ENCODE measurements at regions not wholly inside any gene's neighbourhood (a gene's known extent, or its start where the extent isn't known, plus 50 kb on each side); places are given as distances from the start of the nearest gene placed in this dataset.

GRCh38 chr6:232982-233640 is 59.2 kb upstream of the DUSP22 start:
- Histone ChIP-seq H3K27ac (ENCODE audit: low read length) (no peak overlapping the region), H3K9me3 (no peaks in the 10 kb centered on the region), H3K4me3 (ENCODE audit: control insufficient read depth in 1 of 2, extremely low read depth in 1 of 2, low read length in 1 of 2) (no peak overlapping the region), H3K27me3 (replicated peaks in 1 of 2; ENCODE audit: control insufficient read depth in 2 of 2, extremely low read depth in 1 of 2, insufficient read depth in 2 of 2, low read length in 1 of 2) (peaks cover 0 to 5% of the 10 kb centered on the region in 2 experiments), H3K4me1 (ENCODE audit: control insufficient read depth in 1 of 2, extremely low read depth in 1 of 2, insufficient read depth in 2 of 2, low read length in 2 of 2) (peaks cover 15 to 30% of the 10 kb centered on the region in 2 experiments), H3K36me3 (ENCODE audit: control insufficient read depth in 2 of 2, extremely low read depth in 1 of 2, insufficient read depth in 1 of 2, low read length in 1 of 2) (no peaks in the 10 kb centered on the region)
- POLR2A ChIA-PET = interaction anchor here in 1 of 2 donors (0.6 kb wide), 1 partner anchor 77 kb away, joined by 7 read pairs; no protein-coding TSS in a partner anchor
- no peaks in the 10 kb centered on the region for H3K9me3 Mint-ChIP-seq
- WGBS (ENCODE audit: insufficient coverage) = 93% methylated on average over 10 of the region's 12 CpGs
- ATAC-seq (replicated peaks in 1 of 4) = no peak
- H3K4me3 Mint-ChIP-seq = no peak overlapping the region
- peak overlapping the region in 1 of 2 donors; percentile 16 for H3K27ac Mint-ChIP-seq
- no peak for DNase-seq
- H3K36me3 Mint-ChIP-seq = no peaks in the 10 kb centered on the region
- CTCF ChIA-PET = no interaction called here
- peaks cover 26 to 35% (median 27%) of the 10 kb centered on the region in 3 donors for H3K4me1 Mint-ChIP-seq
- peaks cover 0 to 2% of the 10 kb centered on the region in 2 donors for H3K27me3 Mint-ChIP-seq

- Histone ChIP-seq H3K27ac (ENCODE audit: low read length) (peak overlapping the region; percentile 71), H3K9me3 (no peaks in the 10 kb centered on the region), H3K4me1 (ENCODE audit: control insufficient read depth in 1 of 2, extremely low read depth in 1 of 2, insufficient read depth in 2 of 2, low read length in 2 of 2) (peaks cover 15 to 25% of the 10 kb centered on the region in 2 experiments), H3K27me3 (replicated peaks in 1 of 2; ENCODE audit: control insufficient read depth in 2 of 2, extremely low read depth in 1 of 2, insufficient read depth in 2 of 2, low read length in 1 of 2) (no peaks in the 10 kb centered on the region), H3K36me3 (ENCODE audit: control insufficient read depth in 2 of 2, extremely low read depth in 1 of 2, insufficient read depth in 1 of 2, low read length in 1 of 2) (no peaks in the 10 kb centered on the region), H3K4me3 (ENCODE audit: control insufficient read depth in 1 of 2, extremely low read depth in 1 of 2, low read length in 1 of 2) (no peak overlapping the region)
- ChIA-PET POLR2A (no interaction called here), CTCF (no interaction called here)
- Mint-ChIP-seq H3K4me3 (peak overlapping the region in 1 of 3 donors; percentile 81), H3K4me1 (peaks cover 26 to 31% (median 27%) of the 10 kb centered on the region in 3 donors), H3K9me3 (no peaks in the 10 kb centered on the region), H3K27me3 (no peaks in the 10 kb centered on the region), H3K36me3 (no peaks in the 10 kb centered on the region), H3K27ac (peak overlapping the region; percentile 84 to 87)
- ATAC-seq (replicated peaks in 1 of 4) (no peak), DNase-seq (no peak)
- no CpG with 5 or more reads among the region's 3 CpGs for WGBS (ENCODE audit: insufficient coverage)
These were observed 57.4 kb upstream of the DUSP22 start for GRCh38 chr6:234706-235372.

GRCh38 chr6:235763-236360 is 56.4 kb upstream of the DUSP22 start:
- no CpG with 5 or more reads among the region's 2 CpGs for WGBS (ENCODE audit: insufficient coverage)

GRCh38 chr6:236519-236918 is 55.8 kb upstream of the DUSP22 start:
- Mint-ChIP-seq H3K9me3 (no peaks in the 10 kb centered on the region), H3K27ac (peak overlapping the region; percentile 84 to 87), H3K4me3 (peak overlapping the region; percentile 28 to 81 (median 31)), H3K4me1 (peaks cover 26 to 31% (median 27%) of the 10 kb centered on the region in 3 donors), H3K36me3 (no peaks in the 10 kb centered on the region), H3K27me3 (no peaks in the 10 kb centered on the region)
- Histone ChIP-seq H3K9me3 (no peaks in the 10 kb centered on the region), H3K27me3 (replicated peaks in 1 of 2; ENCODE audit: control insufficient read depth in 2 of 2, extremely low read depth in 1 of 2, insufficient read depth in 2 of 2, low read length in 1 of 2) (no peaks in the 10 kb centered on the region), H3K27ac (ENCODE audit: low read length) (peak overlapping the region; percentile 71), H3K4me3 (ENCODE audit: control insufficient read depth in 1 of 2, extremely low read depth in 1 of 2, low read length in 1 of 2) (no peak overlapping the region), H3K36me3 (ENCODE audit: control insufficient read depth in 2 of 2, extremely low read depth in 1 of 2, insufficient read depth in 1 of 2, low read length in 1 of 2) (no peaks in the 10 kb centered on the region), H3K4me1 (ENCODE audit: control insufficient read depth in 1 of 2, extremely low read depth in 1 of 2, insufficient read depth in 2 of 2, low read length in 2 of 2) (peaks cover 15 to 25% of the 10 kb centered on the region in 2 experiments)
- ChIA-PET CTCF (no interaction called here), POLR2A (no interaction called here)
- no peak for ATAC-seq (replicated peaks in 1 of 4)
- WGBS (ENCODE audit: insufficient coverage) = 86% methylated on average over 1 of the region's 6 CpGs
- DNase-seq = no peak

More at GRCh38 chr6:235763-236360, 56.4 kb upstream of the DUSP22 start:
- Mint-ChIP-seq H3K27me3 (no peaks in the 10 kb centered on the region), H3K4me3 (peak overlapping the region; percentile 39 to 81 (median 67)), H3K4me1 (peaks cover 26 to 31% (median 27%) of the 10 kb centered on the region in 3 donors), H3K36me3 (no peaks in the 10 kb centered on the region), H3K9me3 (no peaks in the 10 kb centered on the region), H3K27ac (peak overlapping the region; percentile 84 to 87)
- H3K36me3 ChIP-seq (ENCODE audit: control insufficient read depth in 2 of 2, extremely low read depth in 1 of 2, insufficient read depth in 1 of 2, low read length in 1 of 2) = no peaks in the 10 kb centered on the region
- peak in 19 of 35 experiments; percentile 10 to 74 (median 26) for DNase-seq
- H3K9me3 ChIP-seq = no peaks in the 10 kb centered on the region
- peak overlapping the region; percentile 15 to 22 for H3K4me3 ChIP-seq (ENCODE audit: control insufficient read depth in 1 of 2, extremely low read depth in 1 of 2, low read length in 1 of 2)
- CTCF ChIA-PET = no interaction called here
- ATAC-seq (replicated peaks in 1 of 4) = peak; percentile 81 to 95 (median 88)
- POLR2A ChIA-PET = no interaction called here
- H3K27me3 ChIP-seq (replicated peaks in 1 of 2; ENCODE audit: control insufficient read depth in 2 of 2, extremely low read depth in 1 of 2, insufficient read depth in 2 of 2, low read length in 1 of 2) = no peaks in the 10 kb centered on the region
- H3K27ac ChIP-seq (ENCODE audit: low read length) = peak overlapping the region; percentile 71
- peaks cover 15 to 25% of the 10 kb centered on the region in 2 experiments for H3K4me1 ChIP-seq (ENCODE audit: control insufficient read depth in 1 of 2, extremely low read depth in 1 of 2, insufficient read depth in 2 of 2, low read length in 2 of 2)

- POLR2A ChIA-PET = no interaction called here
These were observed 52.1 kb upstream of the DUSP22 start for GRCh38 chr6:240151-240550.

GRCh38 chr6:241336-241865 is 50.9 kb upstream of the DUSP22 start:
- no peaks in the 10 kb centered on the region for H3K9me3 Mint-ChIP-seq

More at GRCh38 chr6:240151-240550, 52.1 kb upstream of the DUSP22 start:
- no peaks in the 10 kb centered on the region for H3K27me3 Mint-ChIP-seq
- H3K36me3 Mint-ChIP-seq = no peaks in the 10 kb centered on the region
- DNase-seq (no peak), ATAC-seq (replicated peaks in 1 of 4) (no peak)
- H3K36me3 ChIP-seq (ENCODE audit: control insufficient read depth in 2 of 2, extremely low read depth in 1 of 2, insufficient read depth in 1 of 2, low read length in 1 of 2) = no peaks in the 10 kb centered on the region
- 88% methylated on average over 3 of the region's 3 CpGs for WGBS (ENCODE audit: insufficient coverage)
- no peaks in the 10 kb centered on the region for H3K27me3 ChIP-seq (replicated peaks in 1 of 2; ENCODE audit: control insufficient read depth in 2 of 2, extremely low read depth in 1 of 2, insufficient read depth in 2 of 2, low read length in 1 of 2)
- H3K4me1 Mint-ChIP-seq = peaks cover 18 to 21% (median 18%) of the 10 kb centered on the region in 3 donors
- no peak overlapping the region for H3K4me3 Mint-ChIP-seq
- H3K9me3 Mint-ChIP-seq = no peaks in the 10 kb centered on the region
- no peak overlapping the region for H3K27ac Mint-ChIP-seq
- no peaks in the 10 kb centered on the region for H3K9me3 ChIP-seq
- no peak overlapping the region for H3K27ac ChIP-seq (ENCODE audit: low read length)
- H3K4me3 ChIP-seq (ENCODE audit: control insufficient read depth in 1 of 2, extremely low read depth in 1 of 2, low read length in 1 of 2) = no peak overlapping the region
- peaks cover 8 to 16% of the 10 kb centered on the region in 2 experiments for H3K4me1 ChIP-seq (ENCODE audit: control insufficient read depth in 1 of 2, extremely low read depth in 1 of 2, insufficient read depth in 2 of 2, low read length in 2 of 2)
- CTCF ChIA-PET = interaction anchor here in 1 of 2 donors (0.6 kb wide), 1 partner anchor 10 kb away, joined by 3 read pairs; no protein-coding TSS in a partner anchor

More at GRCh38 chr6:241336-241865, 50.9 kb upstream of the DUSP22 start:
- Mint-ChIP-seq H3K27me3 (no peaks in the 10 kb centered on the region), H3K4me3 (no peak overlapping the region), H3K4me1 (peaks cover 6 to 9% (median 7%) of the 10 kb centered on the region in 3 donors), H3K27ac (no peak overlapping the region), H3K36me3 (no peaks in the 10 kb centered on the region)
- ChIA-PET CTCF (interaction anchor here in 1 of 2 donors (1.6 kb wide), 1 partner anchor 25 kb away, joined by 4 read pairs; no protein-coding TSS in a partner anchor), POLR2A (interaction anchor here in 1 of 2 donors (0.6 kb wide), 1 partner anchor 23 kb away, joined by 5 read pairs; no protein-coding TSS in a partner anchor)
- H3K4me3 ChIP-seq (ENCODE audit: control insufficient read depth in 1 of 2, extremely low read depth in 1 of 2, low read length in 1 of 2) = no peak overlapping the region
- 84% methylated on average over 2 of the region's 5 CpGs for WGBS (ENCODE audit: insufficient coverage)
- no peaks in the 10 kb centered on the region for H3K9me3 ChIP-seq
- ATAC-seq (replicated peaks in 1 of 4) = no peak
- no peak overlapping the region for H3K27ac ChIP-seq (ENCODE audit: low read length)
- no peaks in the 10 kb centered on the region for H3K27me3 ChIP-seq (replicated peaks in 1 of 2; ENCODE audit: control insufficient read depth in 2 of 2, extremely low read depth in 1 of 2, insufficient read depth in 2 of 2, low read length in 1 of 2)
- peaks cover under 1 to 5% of the 10 kb centered on the region in 2 experiments for H3K4me1 ChIP-seq (ENCODE audit: control insufficient read depth in 1 of 2, extremely low read depth in 1 of 2, insufficient read depth in 2 of 2, low read length in 2 of 2)
- H3K36me3 ChIP-seq (ENCODE audit: control insufficient read depth in 2 of 2, extremely low read depth in 1 of 2, insufficient read depth in 1 of 2, low read length in 1 of 2) = no peaks in the 10 kb centered on the region
- DNase-seq = no peak

Data from T-cell (primary cell).